Neural progenitor cell (in vitro differentiated cells): ENCODE measurements at regions not wholly inside any gene's neighbourhood (a gene's known extent, or its start where the extent isn't known, plus 50 kb on each side); places are given as distances from the start of the nearest gene placed in this dataset.

Experiments
- DNase-seq: peaks from one replicate; pipeline ENCODE4 v3.0.0-alpha.2; 2016; ENCODE audit warnings: low spot score
- H2AFZ ChIP-seq: fragments of 200-600 bp; sonication (generic); replicated peaks from 2 replicates; pipeline ENCODE4 v1.6.1; 2016; ENCODE audit warnings: antibody characterized with exemption
- H3F3A ChIP-seq: fragments of 200-600 bp; sonication (generic); 2 replicates; pipeline ENCODE4 v1.6.1; 2016; ENCODE audit warnings: antibody characterized with exemption, low read depth
- H3K27ac ChIP-seq: fragments of 200-600 bp; sonication (generic); 2 replicates; pipeline ENCODE4 v1.5.1; 2016; ENCODE audit warnings: mild to moderate bottlenecking
- H3K27me3 ChIP-seq: fragments of 200-600 bp; sonication (generic); 2 replicates; pipeline ENCODE4 v1.6.1; 2016; ENCODE audit warnings: mild to moderate bottlenecking, moderate library complexity
- H3K36me3 ChIP-seq: fragments of 200-600 bp; sonication (generic); 2 replicates; pipeline ENCODE4 v1.5.1; 2016
- H3K4me1 ChIP-seq: fragments of 200-600 bp; sonication (generic); 2 replicates; pipeline ENCODE4 v1.6.1; 2016; ENCODE audit warnings: mixed run types
- H3K4me2 ChIP-seq: fragments of 200-600 bp; sonication (generic); 2 replicates; pipeline ENCODE4 v1.6.1; 2016
- H3K4me3 ChIP-seq: fragments of 200-600 bp; sonication (generic); 2 replicates; pipeline ENCODE4 v1.5.1; 2016
- H3K79me2 ChIP-seq: fragments of 200-600 bp; sonication (generic); 2 replicates; pipeline ENCODE4 v1.6.1; 2016; ENCODE audit warnings: low read depth
- H3K9ac ChIP-seq: fragments of 200-600 bp; sonication (generic); 2 replicates; pipeline ENCODE4 v1.6.1; 2016
- H3K9me3 ChIP-seq: fragments of 200-600 bp; sonication (generic); 2 replicates; pipeline ENCODE4 v1.5.1; 2016; ENCODE audit warnings: low read depth
- H4K20me1 ChIP-seq: fragments of 200-600 bp; sonication (generic); 2 replicates; pipeline ENCODE4 v1.6.1; 2016; ENCODE audit warnings: low read depth
- H3K27ac Mint-ChIP-seq: 3 replicates; pipeline ENCODE4 v1.8.0; 2021; ENCODE audit warnings: mixed read lengths
- H3K27me3 Mint-ChIP-seq: 2 replicates; pipeline ENCODE4 v1.8.0; 2022; ENCODE audit warnings: low read depth, mild to moderate bottlenecking, inconsistent platforms, moderate library complexity, mixed read lengths; ENCODE audit not compliant: insufficient read depth
- H3K36me3 Mint-ChIP-seq: 3 replicates; pipeline ENCODE4 v1.8.0; 2021; ENCODE audit warnings: mixed read lengths
- H3K4me1 Mint-ChIP-seq: 3 replicates; pipeline ENCODE4 v1.8.0; 2021; ENCODE audit warnings: mixed read lengths
- H3K4me3 Mint-ChIP-seq: 3 replicates; pipeline ENCODE4 v1.8.0; 2021; ENCODE audit warnings: mild to moderate bottlenecking, moderate library complexity, mixed read lengths
- H3K9me3 Mint-ChIP-seq: 3 replicates; pipeline ENCODE4 v1.8.0; 2020; ENCODE audit warnings: mixed read lengths
- CTCF ChIP-seq: fragments of 200-600 bp; sonication (generic); IDR thresholded peaks from 2 replicates; pipeline ENCODE4 v1.5.1; 2017; ENCODE audit warnings: antibody characterized with exemption, mild to moderate bottlenecking
- EZH2 ChIP-seq: fragments of 200-600 bp; sonication (generic); IDR thresholded peaks from 2 replicates; pipeline ENCODE4 v1.6.1; 2017; ENCODE audit warnings: antibody characterized with exemption, mild to moderate bottlenecking, moderate library complexity
- EZH2phosphoT487 ChIP-seq: fragments of 200-600 bp; sonication (generic); IDR thresholded peaks from 2 replicates; pipeline ENCODE4 v1.6.1; 2017; ENCODE audit warnings: antibody characterized with exemption

GRCh38 chr3:22621205-22621809 is 581.8 kb upstream of the UBE2E2 start:
- Mint-ChIP-seq H3K4me1 (no peaks in the 10 kb centered on the region), H3K9me3 (peaks cover 2% of the 10 kb centered on the region), H3K4me3 (no peak overlapping the region), H3K36me3 (no peaks in the 10 kb centered on the region), H3K27ac (no peak overlapping the region), H3K27me3 (no peaks in the 10 kb centered on the region)
- Histone ChIP-seq H3K9me3 (no peaks in the 10 kb centered on the region), H2AFZ (peak overlapping the region; percentile 50), H3K36me3 (no peaks in the 10 kb centered on the region), H3K27me3 (no peaks in the 10 kb centered on the region), H3K4me3 (no peak overlapping the region), H4K20me1 (no peaks in the 10 kb centered on the region), H3K4me2 (no peak overlapping the region), H3K27ac (no peak overlapping the region), H3K79me2 (no peaks in the 10 kb centered on the region), H3K4me1 (no peaks in the 10 kb centered on the region), H3F3A (no peaks in the 10 kb centered on the region), H3K9ac (no peak overlapping the region)
- TF ChIP-seq EZH2phosphoT487 (no peak), EZH2 (no peak), CTCF (no peak)
- no peak for DNase-seq

GRCh38 chr3:22627993-22628499 is 575.1 kb upstream of the UBE2E2 start:
- no peak overlapping the region for H3K27ac ChIP-seq
- Mint-ChIP-seq H3K27me3 (no peaks in the 10 kb centered on the region), H3K27ac (no peak overlapping the region), H3K9me3 (peaks cover 12% of the 10 kb centered on the region), H3K36me3 (no peaks in the 10 kb centered on the region), H3K4me1 (no peaks in the 10 kb centered on the region), H3K4me3 (no peak overlapping the region)
- H3K9me3 ChIP-seq, result no peaks in the 10 kb centered on the region
- H3K36me3 ChIP-seq, result no peaks in the 10 kb centered on the region
- H4K20me1 ChIP-seq, result no peaks in the 10 kb centered on the region
- H3K4me1 ChIP-seq, result no peaks in the 10 kb centered on the region
- no peak overlapping the region for H3K4me3 ChIP-seq
- H3K9ac ChIP-seq, result no peak overlapping the region
- H3F3A ChIP-seq, result no peaks in the 10 kb centered on the region
- TF ChIP-seq CTCF (no peak), EZH2phosphoT487 (no peak), EZH2 (no peak)
- H3K27me3 ChIP-seq, result no peaks in the 10 kb centered on the region
- H3K79me2 ChIP-seq, result no peaks in the 10 kb centered on the region
- DNase-seq, result peak; percentile 34
- H2AFZ ChIP-seq, result peak overlapping the region; percentile 63
- no peak overlapping the region for H3K4me2 ChIP-seq

GRCh38 chr3:22632536-22632935 is 570.6 kb upstream of the UBE2E2 start:
- Histone ChIP-seq H3K27ac (no peak overlapping the region), H3K9me3 (no peaks in the 10 kb centered on the region), H3K27me3 (no peaks in the 10 kb centered on the region), H3K9ac (no peak overlapping the region), H4K20me1 (no peaks in the 10 kb centered on the region), H3K4me1 (no peaks in the 10 kb centered on the region), H3K4me3 (no peak overlapping the region), H3K36me3 (no peaks in the 10 kb centered on the region), H3K4me2 (no peak overlapping the region), H2AFZ (no peak overlapping the region), H3K79me2 (no peaks in the 10 kb centered on the region), H3F3A (no peaks in the 10 kb centered on the region)
- no peaks in the 10 kb centered on the region for H3K27me3 Mint-ChIP-seq
- TF ChIP-seq EZH2phosphoT487 (no peak), EZH2 (no peak), CTCF (no peak)
- H3K27ac Mint-ChIP-seq, result no peak overlapping the region
- no peaks in the 10 kb centered on the region for H3K4me1 Mint-ChIP-seq
- H3K4me3 Mint-ChIP-seq, result no peak overlapping the region
- peaks cover under 1% of the 10 kb centered on the region for H3K9me3 Mint-ChIP-seq
- no peak for DNase-seq
- H3K36me3 Mint-ChIP-seq, result no peaks in the 10 kb centered on the region
